ENCODE measurements at regions not wholly inside any gene's neighbourhood (a gene's known extent, or its start where the extent isn't known, plus 50 kb on each side); places are given as distances from the start of the nearest gene placed in this dataset.

DNA sequence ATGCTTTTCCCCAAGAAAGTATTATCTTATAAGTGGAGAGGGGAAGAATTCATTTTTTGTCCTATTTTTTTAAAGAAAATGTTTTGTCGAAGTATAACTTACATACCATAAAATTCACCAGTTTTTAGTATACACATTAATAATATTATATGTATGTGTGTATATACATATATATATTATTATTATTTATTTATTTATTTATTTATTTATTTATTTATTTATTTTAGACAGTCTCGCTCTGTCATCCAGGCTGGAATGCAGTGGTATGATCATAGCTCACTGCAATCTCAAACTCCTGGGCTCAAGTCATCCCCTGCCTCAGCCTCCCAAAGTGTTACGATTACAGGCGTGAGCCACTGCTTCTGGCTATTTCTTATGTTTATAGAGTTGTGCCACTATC is 334.1 kb downstream of the ZNF674 start (continued):
- TF ChIP-seq, protein P1, sequence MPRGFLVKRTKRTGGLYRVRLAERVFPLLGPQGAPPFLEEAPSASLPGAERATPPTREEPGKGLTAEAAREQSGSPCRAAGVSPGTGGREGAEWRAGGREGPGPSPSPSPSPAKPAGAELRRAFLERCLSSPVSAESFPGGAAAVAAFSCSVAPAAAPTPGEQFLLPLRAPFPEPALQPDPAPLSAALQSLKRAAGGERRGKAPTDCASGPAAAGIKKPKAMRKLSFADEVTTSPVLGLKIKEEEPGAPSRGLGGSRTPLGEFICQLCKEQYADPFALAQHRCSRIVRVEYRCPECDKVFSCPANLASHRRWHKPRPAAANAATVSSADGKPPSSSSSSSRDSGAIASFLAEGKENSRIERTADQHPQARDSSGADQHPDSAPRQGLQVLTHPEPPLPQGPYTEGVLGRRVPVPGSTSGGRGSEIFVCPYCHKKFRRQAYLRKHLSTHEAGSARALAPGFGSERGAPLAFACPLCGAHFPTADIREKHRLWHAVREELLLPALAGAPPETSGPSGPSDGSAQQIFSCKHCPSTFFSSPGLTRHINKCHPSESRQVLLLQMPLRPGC (tag by site-specific recombination; IDR thresholded peaks at IDR 0.05): no peak
- TF ChIP-seq, protein P2, sequence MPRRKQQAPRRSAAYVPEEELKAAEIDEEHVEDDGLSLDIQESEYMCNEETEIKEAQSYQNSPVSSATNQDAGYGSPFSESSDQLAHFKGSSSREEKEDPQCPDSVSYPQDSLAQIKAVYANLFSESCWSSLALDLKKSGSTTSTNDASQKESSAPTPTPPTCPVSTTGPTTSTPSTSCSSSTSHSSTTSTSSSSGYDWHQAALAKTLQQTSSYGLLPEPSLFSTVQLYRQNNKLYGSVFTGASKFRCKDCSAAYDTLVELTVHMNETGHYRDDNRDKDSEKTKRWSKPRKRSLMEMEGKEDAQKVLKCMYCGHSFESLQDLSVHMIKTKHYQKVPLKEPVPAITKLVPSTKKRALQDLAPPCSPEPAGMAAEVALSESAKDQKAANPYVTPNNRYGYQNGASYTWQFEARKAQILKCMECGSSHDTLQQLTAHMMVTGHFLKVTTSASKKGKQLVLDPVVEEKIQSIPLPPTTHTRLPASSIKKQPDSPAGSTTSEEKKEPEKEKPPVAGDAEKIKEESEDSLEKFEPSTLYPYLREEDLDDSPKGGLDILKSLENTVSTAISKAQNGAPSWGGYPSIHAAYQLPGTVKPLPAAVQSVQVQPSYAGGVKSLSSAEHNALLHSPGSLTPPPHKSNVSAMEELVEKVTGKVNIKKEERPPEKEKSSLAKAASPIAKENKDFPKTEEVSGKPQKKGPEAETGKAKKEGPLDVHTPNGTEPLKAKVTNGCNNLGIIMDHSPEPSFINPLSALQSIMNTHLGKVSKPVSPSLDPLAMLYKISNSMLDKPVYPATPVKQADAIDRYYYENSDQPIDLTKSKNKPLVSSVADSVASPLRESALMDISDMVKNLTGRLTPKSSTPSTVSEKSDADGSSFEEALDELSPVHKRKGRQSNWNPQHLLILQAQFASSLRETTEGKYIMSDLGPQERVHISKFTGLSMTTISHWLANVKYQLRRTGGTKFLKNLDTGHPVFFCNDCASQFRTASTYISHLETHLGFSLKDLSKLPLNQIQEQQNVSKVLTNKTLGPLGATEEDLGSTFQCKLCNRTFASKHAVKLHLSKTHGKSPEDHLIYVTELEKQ (tag by site-specific recombination; IDR thresholded peaks at IDR 0.05; ENCODE audit: borderline replicate concordance): no peak
- TF ChIP-seq ZNF510 (tag by site-specific recombination; IDR thresholded peaks at IDR 0.05; ENCODE audit: insufficient replicate concordance) (no peak), ZNF302 (tag by site-specific recombination; IDR thresholded peaks at IDR 0.05; ENCODE audit: low read depth) (no peak), ZNF426 (tag by site-specific recombination; IDR thresholded peaks at IDR 0.05) (peak; percentile 55), ZNF623 (tag by site-specific recombination; IDR thresholded peaks at IDR 0.05) (peak; percentile 29; the same call in 1 of the 2 replicates), ZNF335 (tag by site-specific recombination; conservative IDR thresholded peaks at IDR 0.05) (no peak), ZNF394 (tag by site-specific recombination; IDR thresholded peaks at IDR 0.05; ENCODE audit: borderline replicate concordance) (peak; percentile 36; the same call in 1 of the 2 replicates), ZNF169 (tag by site-specific recombination; IDR thresholded peaks at IDR 0.05) (no peak), HOXC10 (CRISPR knock-in tag; IDR thresholded peaks at IDR 0.05) (no peak)
- TF ChIP-seq, protein P3, sequence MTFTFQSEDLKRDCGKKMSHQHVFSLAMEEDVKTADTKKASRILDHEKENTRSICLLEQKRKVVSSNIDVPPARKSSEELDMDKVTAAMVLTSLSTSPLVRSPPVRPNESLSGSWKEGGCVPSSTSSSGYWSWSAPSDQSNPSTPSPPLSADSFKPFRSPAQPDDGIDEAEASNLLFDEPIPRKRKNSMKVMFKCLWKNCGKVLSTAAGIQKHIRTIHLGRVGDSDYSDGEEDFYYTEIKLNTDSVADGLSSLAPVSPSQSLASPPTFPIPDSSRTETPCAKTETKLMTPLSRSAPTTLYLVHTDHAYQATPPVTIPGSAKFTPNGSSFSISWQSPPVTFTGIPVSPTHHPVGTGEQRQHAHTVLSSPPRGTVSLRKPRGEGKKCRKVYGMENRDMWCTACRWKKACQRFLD (tag by site-specific recombination; IDR thresholded peaks at IDR 0.05): no peak
- TF ChIP-seq, protein P4, sequence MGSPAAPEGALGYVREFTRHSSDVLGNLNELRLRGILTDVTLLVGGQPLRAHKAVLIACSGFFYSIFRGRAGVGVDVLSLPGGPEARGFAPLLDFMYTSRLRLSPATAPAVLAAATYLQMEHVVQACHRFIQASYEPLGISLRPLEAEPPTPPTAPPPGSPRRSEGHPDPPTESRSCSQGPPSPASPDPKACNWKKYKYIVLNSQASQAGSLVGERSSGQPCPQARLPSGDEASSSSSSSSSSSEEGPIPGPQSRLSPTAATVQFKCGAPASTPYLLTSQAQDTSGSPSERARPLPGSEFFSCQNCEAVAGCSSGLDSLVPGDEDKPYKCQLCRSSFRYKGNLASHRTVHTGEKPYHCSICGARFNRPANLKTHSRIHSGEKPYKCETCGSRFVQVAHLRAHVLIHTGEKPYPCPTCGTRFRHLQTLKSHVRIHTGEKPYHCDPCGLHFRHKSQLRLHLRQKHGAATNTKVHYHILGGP (tag by site-specific recombination; IDR thresholded peaks at IDR 0.05): no peak

DNA sequence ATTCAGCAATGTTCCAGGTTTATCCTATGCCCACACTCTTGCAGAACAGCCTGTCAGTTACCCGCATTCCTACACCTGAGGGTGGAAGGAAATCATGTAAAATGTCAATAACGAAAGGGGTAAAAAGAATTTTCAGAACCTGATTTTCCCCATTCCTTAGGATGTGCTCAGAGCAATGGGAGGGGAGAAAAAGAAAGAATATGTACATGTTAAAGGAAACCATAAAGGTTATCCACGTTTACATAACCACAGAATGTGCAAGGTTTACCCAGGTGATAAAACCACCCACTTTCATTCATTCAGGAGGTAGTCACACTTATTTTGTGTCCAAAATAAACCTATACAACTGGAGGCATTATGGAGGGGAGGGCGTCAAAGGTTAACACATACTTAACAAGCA is 335.5 kb downstream of the ZNF674 start:
- no peaks in the 10 kb centered on the region for H3K36me3 ChIP-seq (ENCODE audit: control insufficient read depth in 2 of 2, insufficient read depth in 1 of 2, low read length in 2 of 2)
- H3K27ac ChIP-seq (ENCODE audit: extremely low read depth, low read depth, low read length): no peak overlapping the region
- ChIA-PET POLR2A (no interaction called here), CTCF (no interaction called here)
- no peak overlapping the region for H3K4me3 ChIP-seq (ENCODE audit: low read depth, low read length)
- no peaks in the 10 kb centered on the region for H3K4me1 ChIP-seq (ENCODE audit: control insufficient read depth, insufficient read depth, low read length)
- no peaks in the 10 kb centered on the region for H3K9me3 ChIP-seq (ENCODE audit: control insufficient read depth, insufficient read depth, low read depth, low read length)
- TF ChIP-seq ZNF473 (tag by site-specific recombination; IDR thresholded peaks at IDR 0.05) (no peak), ZNF132 (tag by site-specific recombination; IDR thresholded peaks at IDR 0.05; ENCODE audit: borderline replicate concordance) (no peak), ZNF350 (tag by site-specific recombination; IDR thresholded peaks at IDR 0.05) (no peak), ZNF175 (tag by site-specific recombination; IDR thresholded peaks at IDR 0.05) (no peak), ZNF624 (tag by site-specific recombination; IDR thresholded peaks at IDR 0.05) (no peak), ZBTB17 (tag by site-specific recombination; IDR thresholded peaks at IDR 0.05) (no peak), ZNF530 (tag by site-specific recombination; IDR thresholded peaks at IDR 0.05; ENCODE audit: low read depth) (no peak), IKZF3 (tag by site-specific recombination; IDR thresholded peaks at IDR 0.05) (no peak), ZBTB8A (tag by site-specific recombination; IDR thresholded peaks at IDR 0.05) (no peak), KLF10 (tag by site-specific recombination; IDR thresholded peaks at IDR 0.05) (no peak), ZNF157 (tag by site-specific recombination; IDR thresholded peaks at IDR 0.05) (no peak)
- TF ChIP-seq, protein P5, sequence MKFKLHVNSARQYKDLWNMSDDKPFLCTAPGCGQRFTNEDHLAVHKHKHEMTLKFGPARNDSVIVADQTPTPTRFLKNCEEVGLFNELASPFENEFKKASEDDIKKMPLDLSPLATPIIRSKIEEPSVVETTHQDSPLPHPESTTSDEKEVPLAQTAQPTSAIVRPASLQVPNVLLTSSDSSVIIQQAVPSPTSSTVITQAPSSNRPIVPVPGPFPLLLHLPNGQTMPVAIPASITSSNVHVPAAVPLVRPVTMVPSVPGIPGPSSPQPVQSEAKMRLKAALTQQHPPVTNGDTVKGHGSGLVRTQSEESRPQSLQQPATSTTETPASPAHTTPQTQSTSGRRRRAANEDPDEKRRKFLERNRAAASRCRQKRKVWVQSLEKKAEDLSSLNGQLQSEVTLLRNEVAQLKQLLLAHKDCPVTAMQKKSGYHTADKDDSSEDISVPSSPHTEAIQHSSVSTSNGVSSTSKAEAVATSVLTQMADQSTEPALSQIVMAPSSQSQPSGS (tag by site-specific recombination; IDR thresholded peaks at IDR 0.05; ENCODE audit: low read depth): no peak
- TF ChIP-seq, protein P6, sequence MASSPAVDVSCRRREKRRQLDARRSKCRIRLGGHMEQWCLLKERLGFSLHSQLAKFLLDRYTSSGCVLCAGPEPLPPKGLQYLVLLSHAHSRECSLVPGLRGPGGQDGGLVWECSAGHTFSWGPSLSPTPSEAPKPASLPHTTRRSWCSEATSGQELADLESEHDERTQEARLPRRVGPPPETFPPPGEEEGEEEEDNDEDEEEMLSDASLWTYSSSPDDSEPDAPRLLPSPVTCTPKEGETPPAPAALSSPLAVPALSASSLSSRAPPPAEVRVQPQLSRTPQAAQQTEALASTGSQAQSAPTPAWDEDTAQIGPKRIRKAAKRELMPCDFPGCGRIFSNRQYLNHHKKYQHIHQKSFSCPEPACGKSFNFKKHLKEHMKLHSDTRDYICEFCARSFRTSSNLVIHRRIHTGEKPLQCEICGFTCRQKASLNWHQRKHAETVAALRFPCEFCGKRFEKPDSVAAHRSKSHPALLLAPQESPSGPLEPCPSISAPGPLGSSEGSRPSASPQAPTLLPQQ (tag by site-specific recombination; IDR thresholded peaks at IDR 0.05): no peak
- TF ChIP-seq, protein P7, sequence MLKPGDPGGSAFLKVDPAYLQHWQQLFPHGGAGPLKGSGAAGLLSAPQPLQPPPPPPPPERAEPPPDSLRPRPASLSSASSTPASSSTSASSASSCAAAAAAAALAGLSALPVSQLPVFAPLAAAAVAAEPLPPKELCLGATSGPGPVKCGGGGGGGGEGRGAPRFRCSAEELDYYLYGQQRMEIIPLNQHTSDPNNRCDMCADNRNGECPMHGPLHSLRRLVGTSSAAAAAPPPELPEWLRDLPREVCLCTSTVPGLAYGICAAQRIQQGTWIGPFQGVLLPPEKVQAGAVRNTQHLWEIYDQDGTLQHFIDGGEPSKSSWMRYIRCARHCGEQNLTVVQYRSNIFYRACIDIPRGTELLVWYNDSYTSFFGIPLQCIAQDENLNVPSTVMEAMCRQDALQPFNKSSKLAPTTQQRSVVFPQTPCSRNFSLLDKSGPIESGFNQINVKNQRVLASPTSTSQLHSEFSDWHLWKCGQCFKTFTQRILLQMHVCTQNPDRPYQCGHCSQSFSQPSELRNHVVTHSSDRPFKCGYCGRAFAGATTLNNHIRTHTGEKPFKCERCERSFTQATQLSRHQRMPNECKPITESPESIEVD (tag by site-specific recombination; IDR thresholded peaks at IDR 0.05): no peak

All from HEK293 (cell line).